Adrenal gland (tissue), 9 donors: ENCODE measurements at regions not wholly inside any gene's neighbourhood (a gene's known extent, or its start where the extent isn't known, plus 50 kb on each side); places are given as distances from the start of the nearest gene placed in this dataset.

Experiments used
- DNase-seq, 7 donors: peaks; one replicate each; pipeline ENCODE4 v3.0.0-alpha.2; 2019 to 2020
- H3K27ac ChIP-seq, 5 donors: fragments of 200-600 bp; sonication (generic) in 4 of 5; 1 replicate in 3 of 5; 2 replicates in 2 of 5; pipeline versions ENCODE4 v1.5.1 to v1.8.0; 2016 to 2020; ENCODE audit warnings: mild to moderate bottlenecking in 1 of 5
- H3K27me3 ChIP-seq: fragments of 200-600 bp; 2 replicates; pipeline ENCODE4 v1.8.0; 2021
- H3K36me3 ChIP-seq, 2 donors: fragments of 200-600 bp; replicated peaks in 1 of 2; 1 replicate in 1 of 2; 2 replicates in 1 of 2; pipeline versions ENCODE4 v1.5.1 to v1.8.0; 2018 to 2022
- H3K4me1 ChIP-seq, 2 donors: fragments of 200-600 bp; replicated peaks in 1 of 2; 1 replicate in 1 of 2; 2 replicates in 1 of 2; pipeline versions ENCODE4 v1.5.1 to v1.8.0; 2018 to 2021
- H3K4me3 ChIP-seq, 4 donors: fragments of 200-600 bp; sonication (generic) in 3 of 4; one replicate each; pipeline ENCODE4 v1.5.1; 2016 to 2018
- H3K9me3 ChIP-seq, 3 donors: fragments of 200-600 bp; sonication (generic) in 1 of 3; replicated peaks in 1 of 3; 1 replicate in 2 of 3; 2 replicates in 1 of 3; pipeline versions ENCODE4 v1.5.1 to v1.8.0; 2016 to 2021
- POLR2A ChIP-seq, 2 donors: fragments of 450-650 bp; IDR thresholded peaks; one replicate each; pipeline ENCODE4 v1.6.1; 2017; ENCODE audit warnings: antibody characterized with exemption in 2 of 2, mild to moderate bottlenecking in 2 of 2, moderate library complexity in 1 of 2
- WGBS, 4 donors: extraction: QIAGEN DNeasy Blood & Tissue Kit in 2 of 4; methylation state at CpG; one replicate each; pipeline versions ENCODE4 v1.1.5 to v1.1.7; 2013 to 2017; 5-methylcytosine and 5-hydroxymethylcytosine counted together
- intact Hi-C, 2 donors: fragments of 100-400 bp; cut with DNase I; formaldehyde crosslinking; loops; one replicate each; pipeline versions ENCODE4 v1.14.1 to v1.15.0; 2022 to 2023
- TF ChIP-seq, protein P1 (sequence below), 6 experiments: fragments of 450-650 bp in 4 of 6; fragments of 200-600 bp in 2 of 6; sonication (generic) in 1 of 6; IDR thresholded peaks; 1 replicate in 5 of 6; 2 replicates in 1 of 6; pipeline versions ENCODE4 v1.5.1 to v1.8.0; 2016 to 2021; ENCODE audit warnings: antibody characterized with exemption in 6 of 6, mild to moderate bottlenecking in 2 of 6, moderate library complexity in 1 of 6
- donor health status: healthy with polysubstance abuse.
- donor health status: Bipolar disorder and iron deficiency.
- donor health status: DM: yes; HTN: yes; CAD: no.
- donor health status: DM: no; HTN: no; CAD: no.
- donor health status: DM: no; HTN: no; CAD: no.

DNA sequence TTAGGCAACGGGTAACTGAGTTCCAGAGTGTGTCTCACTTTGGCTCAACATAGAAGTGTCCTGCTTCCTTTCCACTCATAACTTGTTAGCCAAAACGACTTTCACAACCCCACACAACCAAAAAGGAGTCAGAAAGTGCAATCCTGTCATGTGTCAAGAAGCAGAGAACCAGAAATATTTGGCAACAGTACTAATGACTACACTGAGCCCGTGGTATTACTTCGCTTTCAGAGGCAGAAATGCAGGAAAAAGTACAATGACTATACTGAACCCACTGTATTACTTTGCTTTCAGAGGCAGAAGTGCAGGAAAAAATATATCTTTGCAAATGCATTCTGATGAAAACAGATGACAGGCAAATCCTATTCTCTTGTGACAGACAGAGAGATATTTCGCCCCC, 484.6 kb downstream of the KIF2B start:
- intact Hi-C loops = no loop called here
- 63 to 69% (median 66%) methylated on average over 5 of the region's 5 CpGs for WGBS, 4 donors
- DNase-seq = no peak
- H3K4me1 ChIP-seq = no peaks in the 10 kb centered on the region
- no peaks in the 10 kb centered on the region for H3K27me3 ChIP-seq
- H3K4me3 ChIP-seq = no peak overlapping the region
- H3K27ac ChIP-seq = no peak overlapping the region
- no peaks in the 10 kb centered on the region for H3K36me3 ChIP-seq
- no peak for TF ChIP-seq POLR2A (IDR thresholded peaks at IDR 0.05)
- TF ChIP-seq, protein P1, sequence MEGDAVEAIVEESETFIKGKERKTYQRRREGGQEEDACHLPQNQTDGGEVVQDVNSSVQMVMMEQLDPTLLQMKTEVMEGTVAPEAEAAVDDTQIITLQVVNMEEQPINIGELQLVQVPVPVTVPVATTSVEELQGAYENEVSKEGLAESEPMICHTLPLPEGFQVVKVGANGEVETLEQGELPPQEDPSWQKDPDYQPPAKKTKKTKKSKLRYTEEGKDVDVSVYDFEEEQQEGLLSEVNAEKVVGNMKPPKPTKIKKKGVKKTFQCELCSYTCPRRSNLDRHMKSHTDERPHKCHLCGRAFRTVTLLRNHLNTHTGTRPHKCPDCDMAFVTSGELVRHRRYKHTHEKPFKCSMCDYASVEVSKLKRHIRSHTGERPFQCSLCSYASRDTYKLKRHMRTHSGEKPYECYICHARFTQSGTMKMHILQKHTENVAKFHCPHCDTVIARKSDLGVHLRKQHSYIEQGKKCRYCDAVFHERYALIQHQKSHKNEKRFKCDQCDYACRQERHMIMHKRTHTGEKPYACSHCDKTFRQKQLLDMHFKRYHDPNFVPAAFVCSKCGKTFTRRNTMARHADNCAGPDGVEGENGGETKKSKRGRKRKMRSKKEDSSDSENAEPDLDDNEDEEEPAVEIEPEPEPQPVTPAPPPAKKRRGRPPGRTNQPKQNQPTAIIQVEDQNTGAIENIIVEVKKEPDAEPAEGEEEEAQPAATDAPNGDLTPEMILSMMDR (IDR thresholded peaks at IDR 0.05) = no peak
- H3K9me3 ChIP-seq = no peaks in the 10 kb centered on the region

DNA sequence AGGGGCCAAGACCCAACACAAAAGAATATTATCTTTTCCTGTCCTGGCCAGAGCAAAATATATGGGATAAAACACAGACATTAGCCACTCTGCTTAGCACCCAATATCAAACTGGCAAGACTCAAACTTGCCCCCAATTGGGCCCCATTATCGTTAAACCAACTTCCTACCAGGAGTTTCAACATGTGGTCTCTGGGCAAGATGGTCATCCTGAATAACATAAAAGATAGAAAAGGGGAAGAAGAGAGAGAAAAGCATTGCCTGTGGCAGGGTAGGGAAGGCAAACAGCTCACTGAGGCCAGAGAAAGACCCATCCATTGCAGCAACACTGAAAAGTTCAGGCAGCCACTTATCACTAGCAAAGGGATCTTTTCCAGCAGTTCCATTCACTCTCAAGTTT, 502.1 kb downstream of the KIF2B start:
- Histone ChIP-seq H3K9me3 (peaks cover 0 to 4% (median 0%) of the 10 kb centered on the region in 3 donors), H3K36me3 (no peaks in the 10 kb centered on the region), H3K4me1 (no peaks in the 10 kb centered on the region), H3K4me3 (no peak overlapping the region), H3K27ac (no peak overlapping the region), H3K27me3 (no peaks in the 10 kb centered on the region)
- TF ChIP-seq, protein P1 (IDR thresholded peaks at IDR 0.05) = no peak
- TF ChIP-seq POLR2A (IDR thresholded peaks at IDR 0.05) = no peak
- DNase-seq = no peak
- intact Hi-C loops = no loop called here
- 63 to 78% (median 75%) methylated on average over 1 of the region's 1 CpG for WGBS, 4 donors

DNA sequence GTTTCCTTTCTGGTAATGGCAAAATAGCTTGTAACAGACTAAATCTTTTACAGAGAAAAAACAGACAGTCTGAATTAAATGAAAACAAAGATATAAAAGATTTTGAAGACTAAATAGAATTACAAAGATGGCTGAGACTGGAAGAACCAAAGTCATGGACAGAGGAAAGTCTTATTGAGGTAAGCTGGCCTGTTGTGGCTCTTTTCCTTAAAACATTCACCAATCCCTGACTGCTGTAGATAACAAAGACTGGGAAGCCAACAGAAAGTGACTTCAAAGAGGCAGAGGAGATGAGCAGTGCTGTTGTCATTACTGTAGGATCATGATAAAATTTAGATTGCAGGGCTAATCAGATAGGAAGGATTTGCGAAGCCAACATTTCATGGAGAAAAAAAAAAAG, 517.0 kb downstream of the KIF2B start:
- Histone ChIP-seq H3K4me3 (no peak overlapping the region), H3K9me3 (no peaks in the 10 kb centered on the region), H3K4me1 (no peaks in the 10 kb centered on the region), H3K36me3 (no peaks in the 10 kb centered on the region), H3K27ac (no peak overlapping the region), H3K27me3 (no peaks in the 10 kb centered on the region)
- TF ChIP-seq, protein P1 (IDR thresholded peaks at IDR 0.05) = no peak
- no peak for TF ChIP-seq POLR2A (IDR thresholded peaks at IDR 0.05)
- WGBS, 4 donors = 70 to 77% (median 75%) methylated on average over 1 of the region's 1 CpG
- DNase-seq = no peak
- intact Hi-C loops = no loop called here

DNA sequence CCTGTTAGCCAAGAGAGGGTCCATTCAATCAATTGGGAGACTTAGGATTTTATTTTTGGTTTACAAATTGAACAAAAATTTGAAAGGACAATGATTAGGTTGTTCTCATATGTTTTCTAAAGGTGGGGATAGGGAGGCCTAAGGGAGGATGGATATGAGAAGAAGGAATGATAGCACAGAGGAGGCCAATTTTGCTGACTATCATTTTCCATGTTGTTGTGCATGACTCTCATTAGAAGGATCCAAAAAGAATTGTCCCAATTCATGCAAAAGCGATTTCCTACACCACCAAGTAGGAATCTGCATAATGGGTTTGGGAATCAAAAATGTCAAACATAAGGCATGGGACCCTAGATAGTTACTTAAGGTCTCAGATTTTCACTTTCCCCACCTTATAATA, 524.8 kb downstream of the KIF2B start:
- TF ChIP-seq POLR2A (IDR thresholded peaks at IDR 0.05) = no peak
- TF ChIP-seq, protein P1 (IDR thresholded peaks at IDR 0.05) = no peak
- 70 to 86% (median 78%) methylated on average over 1 of the region's 1 CpG for WGBS, 4 donors
- no peak overlapping the region for H3K4me3 ChIP-seq
- H3K27me3 ChIP-seq = no peaks in the 10 kb centered on the region
- no peak for DNase-seq
- H3K27ac ChIP-seq = no peak overlapping the region
- no peaks in the 10 kb centered on the region for H3K36me3 ChIP-seq
- intact Hi-C loops = no loop called here
- no peaks in the 10 kb centered on the region for H3K9me3 ChIP-seq
- no peaks in the 10 kb centered on the region for H3K4me1 ChIP-seq
